Activated CD4-positive, CD25-positive, alpha-beta regulatory T cell treated with anti-CD3 and anti-CD28 coated beads, Interleukin-2, amount 50 U/mL, for 24 hours (primary cell): ENCODE measurements at regions not wholly inside any gene's neighbourhood (a gene's known extent, or its start where the extent isn't known, plus 50 kb on each side); places are given as distances from the start of the nearest gene placed in this dataset.
"Not testable (repeated sequence)": the region's sequence is repeated elsewhere in the genome, so short reads cannot be mapped to it uniquely, and the experiment has no call there.

ENCODE experiments used
- ATAC-seq, 2 donors: fragments of 150-1000 bp; cut with Tn5 transposase; one replicate each; pipeline ENCODE4 v1.10.0; 2021; ENCODE audit warnings: mild to moderate bottlenecking in 1 of 2, moderate library complexity in 1 of 2

DNA sequence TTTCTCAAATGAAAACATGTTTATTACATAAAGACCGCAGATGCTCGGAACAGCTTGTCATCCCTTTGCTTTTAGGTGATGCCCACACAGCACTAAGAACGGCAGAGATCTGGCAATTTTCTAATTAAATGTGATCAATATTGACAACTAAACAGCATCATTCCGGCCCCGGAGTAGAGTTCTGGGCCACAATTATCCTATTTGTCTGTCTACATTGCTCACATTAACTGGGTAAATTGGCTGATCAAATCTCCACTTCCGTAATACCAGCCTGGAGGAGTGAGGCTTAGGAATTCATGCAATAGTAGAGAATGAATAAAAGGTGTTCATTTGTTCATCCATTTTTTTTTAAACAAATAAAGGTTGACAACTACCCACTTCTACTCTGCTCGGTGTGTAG, 245.1 kb upstream of the C9orf72 start:
- no peak for ATAC-seq

DNA sequence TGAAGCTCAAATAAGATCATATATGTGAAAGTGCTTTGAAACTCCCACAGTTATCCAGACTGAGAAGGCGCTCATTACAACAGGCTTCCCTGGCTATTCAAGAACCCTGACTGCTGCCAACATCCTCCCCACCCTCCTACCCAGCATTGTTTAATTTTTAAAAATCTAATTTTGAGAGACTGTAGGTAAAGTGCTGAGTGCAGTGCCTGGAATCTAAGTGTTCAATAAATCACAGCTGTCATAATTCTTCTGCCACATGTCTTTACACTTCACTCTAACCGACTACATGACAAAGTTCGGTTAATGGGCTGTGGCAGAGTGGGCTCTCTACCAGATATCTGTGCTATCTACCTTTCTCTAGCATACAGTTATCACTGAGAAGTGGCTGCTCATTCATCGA, 255.6 kb upstream of the C9orf72 start:
- ATAC-seq: no peak

DNA sequence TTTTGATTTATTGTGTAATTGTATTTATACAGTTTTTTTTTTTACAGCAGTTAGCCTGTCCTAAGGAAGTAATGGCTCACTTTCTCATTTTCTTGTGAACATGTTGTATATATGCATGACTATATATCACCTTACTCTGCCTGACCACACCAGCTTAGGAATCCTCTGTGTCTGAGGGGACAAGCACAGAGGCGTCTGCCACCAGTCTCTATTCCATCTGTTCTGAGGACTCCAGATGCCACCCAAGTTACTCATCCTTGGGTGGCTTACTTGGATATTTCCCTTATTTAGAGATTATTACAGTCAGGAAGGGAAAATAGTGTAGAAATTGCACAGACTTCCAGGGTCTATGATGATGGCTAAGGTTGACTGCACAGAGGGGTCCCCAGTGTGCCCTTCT, 256.3 kb upstream of the C9orf72 start:
- no peak for ATAC-seq

- ATAC-seq: not testable (repeated sequence)
These were observed 258.8 kb upstream of the C9orf72 start for GRCh38 chr9:27832108-27832507.

DNA sequence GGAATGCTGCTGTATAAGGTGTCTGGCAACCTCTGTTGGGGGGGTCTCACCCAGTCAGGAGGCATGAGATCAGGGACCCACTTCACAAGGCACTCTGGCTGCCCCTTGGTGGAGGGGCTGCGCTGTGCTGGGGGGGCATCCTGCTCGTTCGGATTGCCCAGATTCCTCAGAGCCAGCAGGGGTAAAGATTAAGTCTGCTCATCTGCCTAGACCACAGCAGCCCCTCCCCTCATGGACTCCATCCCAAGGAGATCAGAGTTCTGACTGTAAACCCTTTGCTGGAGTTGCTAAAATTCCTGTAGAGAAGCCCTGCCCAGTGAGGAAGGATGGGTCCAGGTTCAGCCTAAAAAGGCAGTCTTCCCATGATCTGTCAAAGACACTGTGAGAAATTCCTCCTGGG, 262.0 kb upstream of the C9orf72 start:
- no peak for ATAC-seq

DNA sequence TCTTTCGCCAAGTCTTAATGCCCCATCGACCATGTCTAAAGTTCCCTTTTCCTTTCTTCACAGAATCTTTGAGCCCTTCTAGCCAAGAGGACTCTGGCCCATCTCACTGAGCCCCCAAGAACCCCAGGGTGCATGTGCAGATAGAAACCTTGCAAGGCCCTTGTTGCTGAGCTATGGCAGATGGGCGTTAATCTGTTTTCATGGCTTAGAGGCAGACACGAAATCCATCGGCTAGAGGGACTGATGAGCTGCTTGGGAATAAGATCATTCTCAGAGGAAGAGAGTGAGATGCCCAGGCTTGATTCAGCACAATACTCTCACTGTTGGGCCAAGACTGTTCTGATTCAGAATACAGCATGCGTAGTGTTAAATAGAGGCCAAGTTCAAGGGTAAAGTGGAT, 262.5 kb upstream of the C9orf72 start:
- ATAC-seq: no peak

DNA sequence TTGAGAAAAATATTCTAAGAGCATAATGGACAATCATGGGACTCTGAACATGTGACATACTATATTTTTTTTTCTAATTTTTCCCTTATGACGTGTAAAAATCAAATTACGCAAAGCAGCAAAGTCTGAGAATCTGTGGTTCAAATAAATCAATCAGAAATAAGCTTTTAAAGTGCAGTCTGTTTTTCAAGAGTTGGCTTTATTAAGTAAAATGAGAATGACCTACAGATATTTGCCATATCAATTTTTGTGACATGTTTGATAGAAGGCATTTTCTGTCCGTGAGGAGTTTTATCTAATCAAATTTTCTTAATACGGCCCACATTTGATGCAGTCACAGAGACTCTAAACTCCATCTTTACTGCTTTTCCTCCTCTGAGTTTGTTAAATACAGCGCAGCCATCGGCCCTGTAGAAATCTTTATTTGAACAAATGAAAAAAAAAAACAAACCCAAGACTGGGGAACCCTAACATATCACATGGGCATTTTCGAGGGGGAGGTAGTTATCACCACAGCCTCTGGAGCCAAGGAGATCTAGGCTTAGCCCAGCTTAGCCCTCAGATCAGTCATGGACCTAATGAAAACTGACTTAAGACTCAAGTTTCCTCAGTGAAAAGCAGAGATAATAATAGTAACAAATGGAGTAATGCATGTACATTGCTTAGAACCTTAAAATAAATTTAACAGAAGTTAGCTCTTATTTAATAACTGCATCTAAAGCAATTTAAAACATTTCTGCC, 263.6 kb upstream of the C9orf72 start:
- ATAC-seq: no peak

DNA sequence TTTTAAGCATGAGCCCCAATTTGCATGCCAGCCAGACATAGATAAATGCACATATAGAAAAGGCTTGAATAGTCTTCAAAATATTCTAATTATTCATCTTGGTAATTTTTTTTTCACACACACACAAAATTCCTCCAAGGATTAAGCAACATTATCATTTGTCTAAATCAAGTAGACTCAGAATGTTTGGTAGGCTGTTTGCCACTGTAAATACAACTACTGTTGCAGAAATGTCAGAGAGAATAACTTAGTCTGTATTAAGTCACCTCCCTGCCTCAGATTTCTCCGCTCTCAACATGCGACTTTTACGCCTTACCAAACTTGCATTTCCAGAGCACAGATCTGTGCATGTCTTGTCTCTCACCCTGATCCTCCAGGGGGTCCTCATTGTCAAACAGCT, 265.6 kb upstream of the C9orf72 start:
- no peak for ATAC-seq

DNA sequence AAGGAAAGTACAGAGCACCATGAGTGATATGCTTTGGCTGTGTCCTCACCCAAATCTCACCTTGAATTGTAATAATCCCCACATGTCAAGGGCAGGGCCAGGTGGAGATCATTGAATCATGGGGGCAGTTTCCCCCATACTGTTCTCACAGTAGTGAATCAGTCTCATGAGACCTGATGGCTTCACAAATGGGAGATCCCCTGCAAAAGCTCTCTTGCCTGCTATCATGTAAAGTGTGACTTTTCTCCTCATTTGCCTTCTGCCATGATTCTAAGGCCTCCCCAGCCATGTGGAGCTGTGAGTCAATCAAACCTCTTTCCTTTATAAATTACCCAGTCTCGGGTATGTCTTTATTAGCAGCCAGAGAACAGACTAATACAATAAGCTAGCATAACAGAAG, 266.5 kb upstream of the C9orf72 start:
- not testable (repeated sequence) for ATAC-seq

DNA sequence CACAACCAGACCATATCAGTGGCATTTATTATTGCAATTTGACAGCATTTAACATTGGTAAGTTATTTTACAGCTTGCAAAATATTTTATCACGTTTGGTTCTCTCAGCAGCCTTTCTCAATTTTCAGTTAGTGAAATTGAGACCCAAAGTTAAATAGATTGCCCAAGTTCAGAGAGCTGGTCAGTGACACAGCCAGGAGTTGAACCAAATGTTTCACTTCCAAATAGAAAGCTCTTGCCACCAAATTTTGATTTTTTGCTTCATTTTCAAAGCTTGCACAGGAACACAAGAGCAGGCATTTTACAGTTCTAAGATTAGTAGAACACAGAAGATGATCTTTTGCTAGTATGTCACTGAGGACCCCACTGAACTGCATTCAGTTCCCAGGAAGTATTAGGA, 271.5 kb upstream of the C9orf72 start:
- ATAC-seq: no peak

- no peak for ATAC-seq
These were observed 274.1 kb upstream of the C9orf72 start for GRCh38 chr9:27847380-27847779.

DNA sequence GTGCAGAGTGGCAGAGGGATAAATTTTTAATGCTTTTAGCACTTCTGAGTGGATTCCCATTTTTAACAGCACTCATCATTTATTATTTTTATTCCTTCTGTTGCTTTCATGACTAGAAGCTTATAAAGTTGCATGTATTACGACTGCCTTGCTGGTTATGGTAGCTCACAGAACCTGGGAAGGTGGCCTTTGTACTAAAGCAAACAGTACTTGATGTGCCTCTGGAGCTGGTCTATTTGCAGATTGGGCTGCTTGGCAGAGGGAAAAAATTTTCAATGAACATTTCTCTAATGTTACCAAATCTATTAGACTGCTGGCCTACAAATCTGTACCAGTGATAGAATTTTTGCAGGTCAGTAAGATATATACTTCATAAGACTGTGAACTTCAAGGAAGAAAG, 274.5 kb upstream of the C9orf72 start:
- no peak for ATAC-seq

- no peak for ATAC-seq
These were observed 275.0 kb upstream of the C9orf72 start for GRCh38 chr9:27848315-27848714.

DNA sequence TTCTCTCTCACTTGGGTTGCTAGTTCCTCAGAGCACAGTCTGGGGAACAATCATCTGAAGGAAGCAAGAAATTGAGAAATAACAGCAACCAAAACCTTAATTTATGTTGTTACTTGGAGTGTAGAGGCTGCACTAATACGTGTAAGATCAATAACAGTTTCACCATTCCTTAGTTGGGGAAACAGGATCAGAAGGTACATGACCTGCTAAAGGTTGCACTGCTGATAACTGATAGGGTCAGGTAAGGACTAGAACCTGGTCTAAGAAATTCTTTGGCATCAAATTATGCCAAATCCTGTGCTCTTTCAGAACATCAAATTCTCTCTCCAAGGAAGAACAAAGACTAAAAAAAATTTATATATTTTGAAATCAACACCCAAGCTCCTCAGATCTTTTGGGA, 278.6 kb upstream of the C9orf72 start:
- ATAC-seq: no peak

GRCh38 chr9:27853529-27853928, 280.2 kb upstream of the C9orf72 start:
- ATAC-seq: no peak

DNA sequence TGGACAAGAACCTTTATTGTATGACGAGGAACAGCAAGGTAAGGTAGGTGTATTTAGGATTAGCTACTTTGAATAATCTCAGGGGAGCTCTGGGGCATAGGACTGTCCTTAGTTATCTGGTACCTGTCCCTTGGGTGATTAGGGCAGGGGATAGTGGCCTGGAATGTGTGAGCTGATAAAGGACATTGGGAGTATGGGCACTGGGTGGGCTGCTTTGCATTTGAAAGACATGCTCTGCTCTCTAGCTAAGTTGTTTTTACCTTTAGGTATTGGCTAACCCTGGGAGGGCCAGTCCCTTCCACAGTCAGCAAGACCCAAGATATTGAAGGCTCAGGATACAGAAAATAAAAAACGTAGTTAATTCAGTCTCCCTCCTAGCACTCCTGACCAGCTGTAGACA, 282.8 kb upstream of the C9orf72 start:
- ATAC-seq: no peak

- no peak for ATAC-seq
These were observed 283.5 kb upstream of the C9orf72 start for GRCh38 chr9:27856748-27857147.

- ATAC-seq: no peak
These were observed 288.6 kb upstream of the C9orf72 start for GRCh38 chr9:27861887-27862286.

- no peak for ATAC-seq
These were observed 291.6 kb upstream of the C9orf72 start for GRCh38 chr9:27864644-27865438.

DNA sequence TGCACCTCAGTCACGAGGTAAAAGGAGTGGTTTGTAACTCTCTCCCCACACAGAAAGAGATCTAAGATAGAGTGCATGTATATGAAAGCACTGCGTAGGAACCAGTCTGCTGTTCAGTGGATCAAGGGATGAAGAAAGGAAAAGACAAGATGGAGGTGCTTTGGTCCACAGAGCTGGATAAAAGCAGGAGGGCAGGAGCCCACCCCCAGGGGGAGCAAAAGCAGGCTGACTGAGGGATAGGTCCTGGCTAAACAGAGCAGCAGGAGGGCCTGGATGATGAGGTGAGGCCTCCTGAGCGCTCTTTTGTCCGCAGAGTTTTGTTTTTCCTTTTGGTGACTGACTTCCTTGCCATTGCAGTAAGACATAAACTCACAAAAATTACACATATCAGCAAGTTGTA, 293.5 kb upstream of the C9orf72 start:
- ATAC-seq: no peak

DNA sequence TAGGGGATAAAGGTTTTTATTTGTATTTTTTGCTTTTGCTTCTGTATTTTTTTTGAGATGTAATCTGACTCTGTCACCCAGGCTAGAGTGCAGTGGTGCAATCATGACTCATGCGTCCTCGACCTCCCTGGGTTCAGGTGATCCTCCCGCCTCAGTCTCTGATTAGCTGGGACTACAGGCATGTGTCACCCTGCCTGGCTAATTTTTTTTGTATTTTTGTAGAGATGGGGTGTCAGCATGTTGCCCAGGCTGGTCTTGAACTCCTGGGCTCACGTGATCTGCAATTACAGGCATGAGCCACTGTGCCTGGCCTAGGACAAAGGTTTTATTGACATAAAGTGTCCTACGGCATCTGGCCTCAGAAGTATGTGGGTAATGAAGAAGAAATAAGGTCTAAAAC, 297.1 kb upstream of the C9orf72 start:
- no peak for ATAC-seq

DNA sequence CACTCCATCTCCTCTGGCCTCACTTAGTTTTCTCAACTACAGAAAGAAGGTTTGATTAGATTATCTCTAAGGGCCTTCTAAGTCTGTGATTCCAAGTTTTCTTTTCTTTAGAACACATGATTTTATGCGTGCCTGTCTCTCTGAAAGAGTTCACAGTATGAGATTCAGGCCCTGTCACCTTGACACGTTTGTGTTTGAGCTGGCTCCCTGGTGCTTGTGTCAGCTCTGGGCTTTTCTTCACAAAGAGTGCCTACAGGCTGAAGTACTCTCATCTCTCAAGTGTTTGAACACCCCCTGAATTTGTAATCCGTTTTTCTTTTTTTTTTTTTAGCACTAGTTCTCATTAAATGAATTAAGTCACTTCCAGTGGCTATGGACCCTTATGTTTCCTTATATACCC, 306.9 kb upstream of the C9orf72 start:
- no peak for ATAC-seq

- ATAC-seq: no peak
These were observed 307.4 kb upstream of the C9orf72 start for GRCh38 chr9:27880635-27881034.

DNA sequence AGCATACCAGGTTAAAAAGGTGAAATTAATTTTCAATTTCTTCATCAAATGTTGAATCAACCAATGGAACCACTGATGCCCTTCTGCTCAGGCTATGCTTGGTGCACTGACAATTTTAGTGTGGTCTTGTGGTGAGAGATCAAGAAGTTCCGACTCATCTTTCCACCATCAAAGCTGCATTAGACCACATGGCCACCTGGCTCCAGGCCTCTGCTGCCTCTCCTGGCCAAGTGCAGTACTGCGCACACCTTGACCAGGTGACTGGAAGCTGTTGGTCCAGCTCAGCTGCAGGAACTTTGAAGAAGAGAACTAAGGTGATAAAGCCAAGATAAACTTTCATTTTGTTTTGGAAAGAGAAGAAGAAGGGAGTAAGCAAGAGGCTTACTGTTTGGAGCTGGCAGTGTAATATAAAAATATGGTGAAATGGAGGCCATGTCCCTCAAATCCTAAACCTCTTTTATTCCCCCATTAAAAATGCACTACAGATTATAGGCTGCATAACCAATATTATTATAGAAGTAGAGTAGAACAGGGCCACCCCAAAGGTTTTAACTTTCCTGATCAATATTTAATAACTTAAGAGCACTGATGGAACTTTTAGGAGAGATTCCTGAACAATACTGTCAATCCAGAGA, 315.5 kb upstream of the C9orf72 start:
- peak; percentile 41 to 49 for ATAC-seq
